ENCODE measurements at regions not wholly inside any gene's neighbourhood (a gene's known extent, or its start where the extent isn't known, plus 50 kb on each side); places are given as distances from the start of the nearest gene placed in this dataset.

DNA sequence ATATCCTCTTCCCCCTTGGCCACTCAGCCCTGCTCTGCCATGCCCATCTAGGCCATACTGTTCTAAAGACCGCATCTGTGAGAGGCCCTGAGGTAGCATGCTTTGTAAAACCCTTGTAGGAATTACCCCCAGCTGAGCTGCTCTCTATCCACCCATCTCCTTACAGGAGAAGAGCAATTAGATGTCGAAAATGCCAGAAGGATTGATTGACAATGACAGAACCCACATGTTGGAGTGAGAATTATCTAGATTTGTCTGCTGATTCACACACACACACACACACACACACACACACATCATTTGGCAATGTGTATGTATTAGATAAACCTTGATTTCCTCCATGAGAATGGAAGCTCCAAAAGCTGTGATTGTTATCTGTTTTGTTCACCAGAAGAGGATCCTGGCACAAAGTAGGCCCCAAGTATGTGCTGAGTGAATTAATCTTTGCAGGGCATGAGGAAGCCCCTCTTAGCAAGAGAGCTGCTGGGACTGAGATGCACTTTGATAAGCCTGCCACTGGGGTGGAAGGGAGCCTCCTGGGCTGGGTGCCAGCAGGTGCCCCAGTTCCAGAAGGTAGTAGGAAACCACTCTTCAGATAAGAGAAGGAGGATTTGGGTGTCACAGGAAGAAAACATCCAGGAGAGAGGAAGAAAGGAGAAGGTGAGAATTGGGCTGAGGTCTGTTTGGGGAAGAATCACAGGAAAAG, 187.5 kb upstream of the ADO start:
- H3K9me3 Mint-ChIP-seq (ENCODE audit: low read depth), result peaks cover 9% of the 10 kb centered on the region
- no peak overlapping the region for H3K4me3 Mint-ChIP-seq (ENCODE audit: unreplicated experiment)
- no peak for DNase-seq (ENCODE audit: low spot score)
- H3K4me1 Mint-ChIP-seq (ENCODE audit: low read depth), result peaks cover 30% of the 10 kb centered on the region
- no peaks in the 10 kb centered on the region for H3K27me3 Mint-ChIP-seq (ENCODE audit: low read depth)
- no peaks in the 10 kb centered on the region for H3K36me3 Mint-ChIP-seq (ENCODE audit: low read depth)
- H3K27ac Mint-ChIP-seq (ENCODE audit: unreplicated experiment), result no peak overlapping the region
- TF ChIP-seq, protein P1, sequence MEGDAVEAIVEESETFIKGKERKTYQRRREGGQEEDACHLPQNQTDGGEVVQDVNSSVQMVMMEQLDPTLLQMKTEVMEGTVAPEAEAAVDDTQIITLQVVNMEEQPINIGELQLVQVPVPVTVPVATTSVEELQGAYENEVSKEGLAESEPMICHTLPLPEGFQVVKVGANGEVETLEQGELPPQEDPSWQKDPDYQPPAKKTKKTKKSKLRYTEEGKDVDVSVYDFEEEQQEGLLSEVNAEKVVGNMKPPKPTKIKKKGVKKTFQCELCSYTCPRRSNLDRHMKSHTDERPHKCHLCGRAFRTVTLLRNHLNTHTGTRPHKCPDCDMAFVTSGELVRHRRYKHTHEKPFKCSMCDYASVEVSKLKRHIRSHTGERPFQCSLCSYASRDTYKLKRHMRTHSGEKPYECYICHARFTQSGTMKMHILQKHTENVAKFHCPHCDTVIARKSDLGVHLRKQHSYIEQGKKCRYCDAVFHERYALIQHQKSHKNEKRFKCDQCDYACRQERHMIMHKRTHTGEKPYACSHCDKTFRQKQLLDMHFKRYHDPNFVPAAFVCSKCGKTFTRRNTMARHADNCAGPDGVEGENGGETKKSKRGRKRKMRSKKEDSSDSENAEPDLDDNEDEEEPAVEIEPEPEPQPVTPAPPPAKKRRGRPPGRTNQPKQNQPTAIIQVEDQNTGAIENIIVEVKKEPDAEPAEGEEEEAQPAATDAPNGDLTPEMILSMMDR (IDR thresholded peaks at IDR 0.05), result no peak

DNA sequence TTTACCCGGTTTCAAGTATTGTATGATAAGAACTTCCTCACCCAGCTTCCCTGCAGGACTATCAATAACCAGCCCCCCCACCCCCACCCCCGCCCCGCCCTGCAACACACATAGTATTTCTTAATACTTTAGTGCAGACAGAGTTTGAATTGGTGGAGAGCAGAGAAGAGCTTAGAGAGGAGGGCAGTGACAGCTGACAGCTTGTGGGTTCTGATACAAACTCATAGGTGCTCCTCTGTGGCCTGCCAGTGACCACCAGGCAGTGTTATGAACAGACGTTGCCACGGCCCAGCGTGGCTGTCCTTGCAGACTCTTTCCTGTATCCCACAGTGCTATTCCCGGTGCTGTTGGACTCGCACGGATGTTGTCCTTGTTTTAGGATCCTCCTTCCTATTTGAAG, 186.9 kb upstream of the ADO start:
- Mint-ChIP-seq H3K36me3 (ENCODE audit: low read depth) (no peaks in the 10 kb centered on the region), H3K27me3 (ENCODE audit: low read depth) (no peaks in the 10 kb centered on the region), H3K4me3 (ENCODE audit: unreplicated experiment) (no peak overlapping the region), H3K9me3 (ENCODE audit: low read depth) (peaks cover 9% of the 10 kb centered on the region), H3K4me1 (ENCODE audit: low read depth) (peaks cover 30% of the 10 kb centered on the region), H3K27ac (ENCODE audit: unreplicated experiment) (no peak overlapping the region)
- DNase-seq (ENCODE audit: low spot score), result no peak
- TF ChIP-seq, protein P1 (IDR thresholded peaks at IDR 0.05), result no peak

DNA sequence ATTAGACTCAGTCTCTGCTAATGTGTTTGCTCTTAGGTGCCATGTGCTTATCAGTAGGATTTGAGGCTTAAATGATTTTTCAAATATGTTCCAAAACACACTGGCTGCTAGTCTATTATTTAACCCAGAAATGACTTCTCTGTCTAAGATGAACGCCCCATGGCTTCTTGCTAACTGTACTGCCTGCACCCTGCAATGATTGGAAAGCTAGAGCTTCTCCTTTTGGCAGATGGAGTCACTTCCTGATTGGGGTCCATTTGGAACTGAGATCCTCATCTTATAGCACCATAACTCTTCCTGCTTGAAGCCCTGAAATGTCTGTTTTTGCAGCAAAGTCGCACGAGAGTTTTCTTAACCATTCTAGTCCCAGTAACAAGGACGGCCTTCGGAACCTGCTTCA, 186.5 kb upstream of the ADO start:
- Mint-ChIP-seq H3K9me3 (ENCODE audit: low read depth) (peaks cover 9% of the 10 kb centered on the region), H3K4me3 (ENCODE audit: unreplicated experiment) (no peak overlapping the region), H3K27me3 (ENCODE audit: low read depth) (no peaks in the 10 kb centered on the region), H3K27ac (ENCODE audit: unreplicated experiment) (no peak overlapping the region), H3K36me3 (ENCODE audit: low read depth) (no peaks in the 10 kb centered on the region), H3K4me1 (ENCODE audit: low read depth) (peaks cover 30% of the 10 kb centered on the region)
- no peak for DNase-seq (ENCODE audit: low spot score)
- TF ChIP-seq, protein P1 (IDR thresholded peaks at IDR 0.05), result no peak

DNA sequence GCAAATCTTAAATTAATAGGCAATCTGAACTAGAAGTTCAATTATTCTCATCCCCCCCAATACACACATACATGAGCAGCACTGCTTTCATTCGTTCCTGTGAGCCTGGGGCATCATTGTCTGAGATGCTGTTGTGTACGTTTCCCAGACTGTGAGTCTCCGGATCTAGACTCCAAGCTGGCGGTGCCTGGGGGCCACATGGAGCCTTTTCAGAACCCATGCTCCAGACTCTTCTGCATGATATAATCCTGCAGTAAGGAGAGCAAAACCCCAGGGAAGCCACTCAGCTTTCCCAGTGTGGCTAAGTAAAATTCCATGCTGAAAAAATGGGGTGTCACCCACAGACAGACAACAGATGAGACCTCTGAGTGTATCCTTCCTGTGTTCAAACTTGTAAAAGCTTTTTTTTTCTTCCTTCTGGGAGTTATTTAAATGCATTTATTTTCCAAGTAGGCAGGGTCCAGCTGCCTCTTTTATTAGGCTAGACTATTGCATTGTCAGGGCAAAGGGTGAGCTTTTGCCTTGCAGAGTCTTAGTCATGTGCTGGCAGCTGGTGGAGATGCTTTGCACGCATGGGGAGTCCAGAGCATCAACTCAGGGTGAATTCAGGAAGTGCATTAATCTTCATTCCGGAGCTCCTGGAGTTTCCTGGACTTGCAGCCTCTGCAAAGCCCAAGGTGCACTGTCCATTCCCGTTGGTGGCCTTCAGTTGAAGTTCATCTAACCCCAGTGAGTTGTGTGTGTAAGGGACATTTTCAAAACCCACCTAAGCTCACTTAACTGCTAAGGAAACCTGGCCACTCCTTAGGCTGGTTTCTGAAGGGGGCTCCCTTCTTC, 185.7 kb upstream of the ADO start:
- no peaks in the 10 kb centered on the region for H3K27me3 Mint-ChIP-seq (ENCODE audit: low read depth)
- no peak for DNase-seq (ENCODE audit: low spot score)
- peaks cover 23% of the 10 kb centered on the region for H3K4me1 Mint-ChIP-seq (ENCODE audit: low read depth)
- H3K9me3 Mint-ChIP-seq (ENCODE audit: low read depth), result peaks cover 5% of the 10 kb centered on the region
- no peak overlapping the region for H3K27ac Mint-ChIP-seq (ENCODE audit: unreplicated experiment)
- TF ChIP-seq, protein P1 (IDR thresholded peaks at IDR 0.05), result no peak
- no peaks in the 10 kb centered on the region for H3K36me3 Mint-ChIP-seq (ENCODE audit: low read depth)
- H3K4me3 Mint-ChIP-seq (ENCODE audit: unreplicated experiment), result no peak overlapping the region

DNA sequence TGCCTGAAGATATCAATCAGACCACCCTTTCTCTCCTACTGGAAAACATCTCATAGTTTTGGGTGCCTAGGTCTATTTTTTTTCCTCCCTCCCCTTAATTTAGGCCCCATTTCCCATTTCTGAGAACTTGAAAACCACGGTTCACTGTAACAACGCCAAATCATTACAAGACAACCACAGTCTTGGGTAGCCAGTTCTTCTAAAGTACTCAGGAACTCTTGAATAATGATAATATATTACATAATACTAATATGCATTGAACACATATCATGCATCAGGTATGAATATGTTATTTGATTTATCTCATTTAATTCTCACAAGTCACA, 185.1 kb upstream of the ADO start:
- DNase-seq (ENCODE audit: low spot score), result no peak

More for the DNA sequence above, 185.1 kb upstream of the ADO start:
- H3K4me1 Mint-ChIP-seq (ENCODE audit: low read depth), result peaks cover 19% of the 10 kb centered on the region
- no peak overlapping the region for H3K27ac Mint-ChIP-seq (ENCODE audit: unreplicated experiment)
- TF ChIP-seq, protein P1 (IDR thresholded peaks at IDR 0.05), result no peak
- peaks cover under 1% of the 10 kb centered on the region for H3K9me3 Mint-ChIP-seq (ENCODE audit: low read depth)
- no peak overlapping the region for H3K4me3 Mint-ChIP-seq (ENCODE audit: unreplicated experiment)
- H3K36me3 Mint-ChIP-seq (ENCODE audit: low read depth), result no peaks in the 10 kb centered on the region
- no peaks in the 10 kb centered on the region for H3K27me3 Mint-ChIP-seq (ENCODE audit: low read depth)
